Smooth muscle cell (in vitro differentiated cells): ENCODE measurements at regions not wholly inside any gene's neighbourhood (a gene's known extent, or its start where the extent isn't known, plus 50 kb on each side); places are given as distances from the start of the nearest gene placed in this dataset.

Source experiments
- DNase-seq: peaks from one replicate; lab custom pipeline; 2025; ENCODE audit not compliant: unreplicated experiment; lab: John Stamatoyannopoulos, UW
- H2AFZ ChIP-seq: fragments of 200-600 bp; sonication (generic); 2 replicates; pipeline ENCODE4 v1.6.0; 2016; ENCODE audit warnings: antibody characterized with exemption, low read depth, mild to moderate bottlenecking
- H3F3A ChIP-seq: fragments of 200-600 bp; sonication (generic); 2 replicates; pipeline ENCODE4 v1.6.0; 2017; ENCODE audit warnings: antibody characterized with exemption, low read depth
- H3K27ac ChIP-seq: fragments of 200-600 bp; sonication (generic); 2 replicates; pipeline ENCODE4 v1.5.1; 2016; ENCODE audit warnings: low read depth, mild to moderate bottlenecking
- H3K27me3 ChIP-seq: fragments of 200-600 bp; sonication (generic); 2 replicates; pipeline ENCODE4 v1.6.1; 2016; ENCODE audit warnings: low read depth, mild to moderate bottlenecking
- H3K36me3 ChIP-seq: fragments of 200-600 bp; sonication (generic); 2 replicates; pipeline ENCODE4 v1.5.1; 2016; ENCODE audit warnings: low read depth
- H3K4me1 ChIP-seq: fragments of 200-600 bp; sonication (generic); 2 replicates; pipeline ENCODE4 v1.5.1; 2016; ENCODE audit warnings: low read depth
- H3K4me2 ChIP-seq: fragments of 200-600 bp; sonication (generic); 2 replicates; pipeline ENCODE4 v1.6.0; 2016; ENCODE audit warnings: mild to moderate bottlenecking
- H3K4me3 ChIP-seq: fragments of 200-600 bp; sonication (generic); 2 replicates; pipeline ENCODE4 v1.5.1; 2016; ENCODE audit warnings: mild to moderate bottlenecking
- H3K79me2 ChIP-seq: fragments of 200-600 bp; sonication (generic); 2 replicates; pipeline ENCODE4 v1.6.0; 2016; ENCODE audit warnings: low read depth, mild to moderate bottlenecking
- H3K9ac ChIP-seq: fragments of 200-600 bp; sonication (generic); 2 replicates; pipeline ENCODE4 v1.6.0; 2016; ENCODE audit warnings: low read depth
- H3K9me3 ChIP-seq: fragments of 200-600 bp; sonication (generic); replicated peaks from 2 replicates; pipeline ENCODE4 v1.5.1; 2016; ENCODE audit warnings: low read depth
- H4K20me1 ChIP-seq: fragments of 200-600 bp; sonication (generic); 2 replicates; pipeline ENCODE4 v1.6.0; 2016; ENCODE audit warnings: low read depth
- CTCF ChIP-seq: fragments of 200-600 bp; sonication (generic); IDR thresholded peaks from 2 replicates; pipeline ENCODE4 v1.5.1; 2017; ENCODE audit warnings: borderline replicate concordance, mild to moderate bottlenecking, antibody characterized with exemption; ENCODE audit not compliant: insufficient read depth, poor library complexity, severe bottlenecking
- WGBS: methylation state at CpG from one replicate; pipeline ENCODE4 v1.1.7; 2016; ENCODE audit warnings: low lambda C conversion rate; 5-methylcytosine and 5-hydroxymethylcytosine counted together

GRCh38 chr2:162945785-162946184 lies 107.2 kb upstream of the KCNH7 start:
- Histone ChIP-seq H3K4me2 (no peak overlapping the region), H4K20me1 (no peaks in the 10 kb centered on the region), H3K9me3 (no peaks in the 10 kb centered on the region), H3K27me3 (peaks cover 4% of the 10 kb centered on the region), H3K4me1 (no peaks in the 10 kb centered on the region), H3K36me3 (no peaks in the 10 kb centered on the region), H3K79me2 (no peaks in the 10 kb centered on the region), H3K27ac (no peak overlapping the region), H3F3A (no peaks in the 10 kb centered on the region), H3K9ac (no peak overlapping the region), H2AFZ (no peak overlapping the region), H3K4me3 (no peak overlapping the region)
- no peak for TF ChIP-seq CTCF
- no peak for DNase-seq
- WGBS, result 68% methylated on average over 2 of the region's 2 CpGs

- Histone ChIP-seq H3K36me3 (no peaks in the 10 kb centered on the region), H3K27ac (no peak overlapping the region), H4K20me1 (no peaks in the 10 kb centered on the region), H3K9me3 (no peaks in the 10 kb centered on the region), H3K4me1 (no peaks in the 10 kb centered on the region), H3K4me3 (no peak overlapping the region), H3K27me3 (no peaks in the 10 kb centered on the region), H3F3A (no peaks in the 10 kb centered on the region), H3K9ac (no peak overlapping the region), H3K79me2 (no peaks in the 10 kb centered on the region), H2AFZ (no peak overlapping the region), H3K4me2 (no peak overlapping the region)
- TF ChIP-seq CTCF, result no peak
- no peak for DNase-seq
- WGBS, result 56% methylated on average over 13 of the region's 13 CpGs
These were observed 99.8 kb upstream of the KCNH7 start for GRCh38 chr2:162938387-162938786.

GRCh38 chr2:162934191-162934590 lies 95.6 kb upstream of the KCNH7 start:
- H3K9me3 ChIP-seq, result no peaks in the 10 kb centered on the region
- no peaks in the 10 kb centered on the region for H3K4me1 ChIP-seq
- H3K4me3 ChIP-seq, result no peak overlapping the region
- no peaks in the 10 kb centered on the region for H3F3A ChIP-seq
- H3K9ac ChIP-seq, result no peak overlapping the region
- H3K27me3 ChIP-seq, result no peaks in the 10 kb centered on the region
- no peak overlapping the region for H3K4me2 ChIP-seq
- H4K20me1 ChIP-seq, result no peaks in the 10 kb centered on the region
- no peak overlapping the region for H2AFZ ChIP-seq
- no peak for DNase-seq
- H3K27ac ChIP-seq, result no peak overlapping the region
- no peaks in the 10 kb centered on the region for H3K79me2 ChIP-seq
- no peaks in the 10 kb centered on the region for H3K36me3 ChIP-seq
- TF ChIP-seq CTCF, result no peak

- H3K9ac ChIP-seq, result no peak overlapping the region
- no peak for DNase-seq
- H2AFZ ChIP-seq, result no peak overlapping the region
- H4K20me1 ChIP-seq, result no peaks in the 10 kb centered on the region
- no peaks in the 10 kb centered on the region for H3K79me2 ChIP-seq
- no peak overlapping the region for H3K4me3 ChIP-seq
- H3K27me3 ChIP-seq, result no peaks in the 10 kb centered on the region
- no peaks in the 10 kb centered on the region for H3F3A ChIP-seq
- no peaks in the 10 kb centered on the region for H3K9me3 ChIP-seq
- no peak overlapping the region for H3K27ac ChIP-seq
- no peak overlapping the region for H3K4me2 ChIP-seq
- H3K36me3 ChIP-seq, result no peaks in the 10 kb centered on the region
- H3K4me1 ChIP-seq, result no peaks in the 10 kb centered on the region
- TF ChIP-seq CTCF, result no peak
These were observed 93.8 kb upstream of the KCNH7 start for GRCh38 chr2:162932416-162932815.
